SU-DHL-6 (cell line): ENCODE measurements at regions not wholly inside any gene's neighbourhood (a gene's known extent, or its start where the extent isn't known, plus 50 kb on each side); places are given as distances from the start of the nearest gene placed in this dataset.

Source experiments
- H2AFZ ChIP-seq: fragments of 200-600 bp; sonication (generic); 2 replicates; pipeline ENCODE4 v1.6.1; 2014; ENCODE audit warnings: low read depth, mild to moderate bottlenecking, moderate library complexity, mixed read lengths, antibody characterized with exemption, low read length; ENCODE audit not compliant: severe bottlenecking
- H3F3A ChIP-seq: fragments of 200-600 bp; shearing (Covaris generic); 2 replicates; pipeline ENCODE4 v1.6.0; 2016; ENCODE audit warnings: antibody characterized with exemption, mild to moderate bottlenecking; ENCODE audit not compliant: insufficient read depth
- H3K27ac ChIP-seq: fragments of 200-600 bp; sonication (generic); 2 replicates; pipeline ENCODE4 v1.5.1; 2016; ENCODE audit warnings: low read depth, mild to moderate bottlenecking, low read length, moderate library complexity, mixed read lengths
- H3K27me3 ChIP-seq: fragments of 200-600 bp; sonication (generic), shearing (Covaris generic); 2 replicates; pipeline ENCODE4 v1.6.0; 2014; ENCODE audit warnings: mild to moderate bottlenecking, low read length
- H3K36me3 ChIP-seq: fragments of 200-600 bp; sonication (generic); 2 replicates; pipeline ENCODE4 v1.6.1; 2014; ENCODE audit warnings: mild to moderate bottlenecking, low read length, mixed read lengths
- H3K4me2 ChIP-seq: fragments of 300-600, 200-600 bp; shearing (Covaris generic), sonication (generic); 2 replicates; pipeline ENCODE4 v1.6.0; 2014; ENCODE audit warnings: low read length, low read depth, mild to moderate bottlenecking; ENCODE audit not compliant: poor library complexity, severe bottlenecking
- H3K4me3 ChIP-seq: fragments of 200-600 bp; sonication (generic); 2 replicates; pipeline ENCODE4 v1.5.1; 2014; ENCODE audit warnings: antibody characterized with exemption, low read length, mild to moderate bottlenecking, mixed read lengths; ENCODE audit not compliant: insufficient read depth, poor library complexity, severe bottlenecking
- H3K79me2 ChIP-seq: fragments of 200-600 bp; sonication (generic); 2 replicates; pipeline ENCODE4 v1.6.1; 2014; ENCODE audit warnings: mild to moderate bottlenecking, low read length, moderate library complexity; ENCODE audit not compliant: insufficient read depth
- H3K9ac ChIP-seq: fragments of 200-600 bp; sonication (generic); 2 replicates; pipeline ENCODE4 v1.7.0; 2014; ENCODE audit warnings: mild to moderate bottlenecking, low read length
- H3K9me2 ChIP-seq: fragments of 200-600 bp; sonication (generic); replicated peaks from 2 replicates; pipeline ENCODE4 v1.6.1; 2014; ENCODE audit warnings: low read length; ENCODE audit not compliant: insufficient read depth
- H3K9me3 ChIP-seq: fragments of 200-600 bp; sonication (generic); 2 replicates; pipeline ENCODE4 v1.6.1; 2014; ENCODE audit warnings: low read length, mixed read lengths; ENCODE audit not compliant: insufficient read depth
- H4K20me1 ChIP-seq: fragments of 200-600 bp; sonication (generic); 2 replicates; pipeline ENCODE4 v1.6.1; 2014; ENCODE audit warnings: low read depth, mild to moderate bottlenecking, antibody characterized with exemption, low read length, moderate library complexity, mixed read lengths
- EZH2phosphoT487 ChIP-seq: fragments of 200-600 bp; sonication (generic), shearing (Covaris generic); conservative IDR thresholded peaks from 2 replicates; pipeline ENCODE4 v1.6.1; 2018; ENCODE audit warnings: mild to moderate bottlenecking, antibody characterized with exemption, low read length, moderate library complexity, mixed read lengths
- TF ChIP-seq, protein P1 (sequence below): fragments of 200-600 bp; sonication (generic); IDR thresholded peaks from one replicate; pipeline ENCODE4 v1.5.1; 2017; ENCODE audit warnings: antibody characterized with exemption, mild to moderate bottlenecking, low read length, moderate library complexity; ENCODE audit not compliant: insufficient read depth, poor library complexity, severe bottlenecking

DNA sequence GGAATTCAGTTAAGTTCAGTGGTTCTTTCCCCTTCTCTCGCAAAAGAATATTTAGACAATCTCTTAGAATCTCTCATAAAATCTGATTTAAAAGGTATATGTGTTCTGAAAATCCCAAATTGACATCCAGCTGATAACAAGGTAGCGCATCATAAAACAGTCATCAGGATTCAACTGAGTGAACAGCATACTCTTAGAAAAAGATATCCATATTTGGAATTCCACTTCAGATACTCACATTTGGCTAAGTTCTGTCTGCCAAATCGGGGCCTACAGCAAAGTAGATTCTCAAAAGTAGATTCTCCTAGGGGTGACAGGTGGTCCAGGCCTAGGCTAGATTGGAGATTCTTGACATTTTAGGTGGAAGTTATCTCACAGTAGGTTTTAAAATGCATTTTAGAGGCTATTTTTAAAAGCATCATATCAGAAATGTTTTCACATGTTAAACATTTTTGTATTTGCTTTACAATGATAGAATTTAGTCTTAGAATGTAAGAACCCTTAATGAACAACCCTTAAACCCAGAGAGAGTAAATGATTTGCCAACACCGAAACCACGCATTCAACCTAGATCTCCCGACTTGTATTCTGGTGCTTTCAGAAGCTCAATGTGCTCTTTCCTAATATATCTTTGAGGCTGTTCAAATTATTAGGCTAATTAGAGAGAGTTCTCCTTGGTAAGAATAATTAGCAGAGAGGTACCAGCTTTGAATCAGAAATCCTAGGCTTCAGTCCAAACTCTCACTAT, 318.9 kb downstream of the LMO4 start:
- Histone ChIP-seq H3K4me3 (no peak overlapping the region), H3K79me2 (no peaks in the 10 kb centered on the region), H2AFZ (no peak overlapping the region), H3K4me2 (no peak overlapping the region), H3K9me2 (no peaks in the 10 kb centered on the region), H3K9ac (no peak overlapping the region), H3K27me3 (no peaks in the 10 kb centered on the region), H3K9me3 (no peaks in the 10 kb centered on the region), H4K20me1 (no peaks in the 10 kb centered on the region), H3K36me3 (no peaks in the 10 kb centered on the region), H3K27ac (no peak overlapping the region), H3F3A (no peaks in the 10 kb centered on the region)
- no peak for TF ChIP-seq EZH2phosphoT487
- TF ChIP-seq, protein P1, sequence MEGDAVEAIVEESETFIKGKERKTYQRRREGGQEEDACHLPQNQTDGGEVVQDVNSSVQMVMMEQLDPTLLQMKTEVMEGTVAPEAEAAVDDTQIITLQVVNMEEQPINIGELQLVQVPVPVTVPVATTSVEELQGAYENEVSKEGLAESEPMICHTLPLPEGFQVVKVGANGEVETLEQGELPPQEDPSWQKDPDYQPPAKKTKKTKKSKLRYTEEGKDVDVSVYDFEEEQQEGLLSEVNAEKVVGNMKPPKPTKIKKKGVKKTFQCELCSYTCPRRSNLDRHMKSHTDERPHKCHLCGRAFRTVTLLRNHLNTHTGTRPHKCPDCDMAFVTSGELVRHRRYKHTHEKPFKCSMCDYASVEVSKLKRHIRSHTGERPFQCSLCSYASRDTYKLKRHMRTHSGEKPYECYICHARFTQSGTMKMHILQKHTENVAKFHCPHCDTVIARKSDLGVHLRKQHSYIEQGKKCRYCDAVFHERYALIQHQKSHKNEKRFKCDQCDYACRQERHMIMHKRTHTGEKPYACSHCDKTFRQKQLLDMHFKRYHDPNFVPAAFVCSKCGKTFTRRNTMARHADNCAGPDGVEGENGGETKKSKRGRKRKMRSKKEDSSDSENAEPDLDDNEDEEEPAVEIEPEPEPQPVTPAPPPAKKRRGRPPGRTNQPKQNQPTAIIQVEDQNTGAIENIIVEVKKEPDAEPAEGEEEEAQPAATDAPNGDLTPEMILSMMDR = no peak

DNA sequence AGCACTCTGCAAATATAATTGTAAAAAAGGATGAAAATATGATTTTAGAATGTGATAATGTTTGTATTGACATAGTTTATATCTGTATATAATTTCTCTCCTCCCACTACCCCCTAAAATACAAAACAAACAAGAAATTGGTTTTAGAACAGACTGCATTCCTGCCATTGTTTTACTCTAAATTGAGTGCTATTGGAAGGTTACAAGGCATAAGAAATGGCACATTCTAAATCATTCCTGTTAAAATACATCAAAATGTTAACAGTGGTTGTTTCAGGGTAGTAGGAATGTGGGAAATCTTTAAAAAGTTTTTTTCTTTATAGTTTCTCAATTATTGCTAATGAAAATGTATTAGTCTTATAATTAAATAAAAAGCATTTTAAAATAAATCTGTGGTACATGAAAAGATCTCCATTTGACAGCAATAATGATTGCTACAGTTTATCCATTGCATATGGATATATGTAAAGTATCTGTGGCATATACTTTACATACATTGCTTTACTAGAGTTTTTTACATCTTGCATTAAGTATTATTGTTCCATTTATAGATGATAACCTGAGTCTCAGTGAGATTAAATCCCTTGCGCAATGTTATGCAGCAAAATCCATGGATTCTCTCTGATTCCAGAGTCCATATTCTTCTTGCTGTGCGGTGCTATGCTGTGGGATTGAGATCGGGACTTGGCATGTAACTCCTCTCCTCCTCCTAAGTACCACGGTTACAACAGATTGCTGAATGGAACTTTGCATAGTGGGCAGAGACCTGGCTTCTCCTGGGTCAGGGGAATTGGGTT, 319.8 kb downstream of the LMO4 start:
- TF ChIP-seq, protein P1 = no peak
- no peak for TF ChIP-seq EZH2phosphoT487
- Histone ChIP-seq H3K9me3 (no peaks in the 10 kb centered on the region), H2AFZ (no peak overlapping the region), H3K27ac (no peak overlapping the region), H3K4me3 (no peak overlapping the region), H3K9me2 (no peaks in the 10 kb centered on the region), H3K79me2 (no peaks in the 10 kb centered on the region), H3K27me3 (no peaks in the 10 kb centered on the region), H3K36me3 (no peaks in the 10 kb centered on the region), H3K9ac (no peak overlapping the region), H4K20me1 (no peaks in the 10 kb centered on the region), H3F3A (no peaks in the 10 kb centered on the region), H3K4me2 (no peak overlapping the region)

DNA sequence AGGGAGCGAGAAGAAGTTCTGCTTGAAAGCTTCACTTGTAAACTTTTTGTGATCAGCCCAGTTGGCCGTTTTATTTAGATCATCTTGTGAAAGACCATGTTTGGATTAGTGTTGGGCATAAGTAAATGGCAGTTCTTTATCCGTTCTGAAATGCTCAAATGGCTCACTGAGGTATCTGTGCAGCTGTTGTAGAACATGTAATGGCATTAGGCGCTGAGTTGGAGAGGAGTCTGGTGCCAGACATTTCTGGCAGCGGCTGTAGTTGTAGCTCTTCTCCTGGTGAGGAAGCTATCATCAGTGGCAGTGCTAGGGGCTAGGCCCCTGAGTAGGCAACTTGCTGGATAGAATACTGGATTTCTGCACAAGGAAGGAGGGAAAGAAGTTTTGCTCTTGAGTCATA, 321.6 kb downstream of the LMO4 start:
- Histone ChIP-seq H3K79me2 (no peaks in the 10 kb centered on the region), H3K9me3 (no peaks in the 10 kb centered on the region), H3K27ac (no peak overlapping the region), H3F3A (no peaks in the 10 kb centered on the region), H3K9me2 (no peaks in the 10 kb centered on the region), H4K20me1 (no peaks in the 10 kb centered on the region), H3K4me3 (no peak overlapping the region), H2AFZ (no peak overlapping the region), H3K36me3 (no peaks in the 10 kb centered on the region), H3K9ac (no peak overlapping the region), H3K27me3 (no peaks in the 10 kb centered on the region), H3K4me2 (no peak overlapping the region)
- TF ChIP-seq, protein P1 = no peak
